TTC549 (cell line): ENCODE measurements at regions not wholly inside any gene's neighbourhood (a gene's known extent, or its start where the extent isn't known, plus 50 kb on each side); places are given as distances from the start of the nearest gene placed in this dataset.

Experiments used
- FAIRE-seq: peaks from 2 replicates; lab custom pipeline; 2012; peaks lifted over from hg19 to GRCh38; lab: Jason Lieb, UNC

DNA sequence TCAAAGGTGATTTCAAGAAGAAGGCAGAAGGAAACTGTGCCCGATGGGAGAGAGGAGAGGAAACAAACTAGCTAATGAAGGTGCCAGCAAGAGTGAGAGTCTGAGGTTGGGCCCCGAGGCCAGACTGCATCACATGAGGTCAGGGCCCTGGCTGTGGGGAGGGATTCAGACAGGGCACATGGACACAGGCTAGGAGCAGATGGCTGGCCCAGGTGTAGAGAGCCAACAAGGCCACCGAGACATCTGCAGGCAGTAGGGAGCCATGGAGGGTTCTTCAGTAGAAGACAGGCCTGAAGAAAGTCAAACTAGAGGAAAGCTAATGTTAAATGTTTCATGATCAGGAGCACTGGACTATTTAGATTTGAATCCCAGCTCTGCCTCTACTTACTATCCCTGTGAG lies 755.0 kb upstream of the RAB6C start:
- FAIRE-seq, result no peak

DNA sequence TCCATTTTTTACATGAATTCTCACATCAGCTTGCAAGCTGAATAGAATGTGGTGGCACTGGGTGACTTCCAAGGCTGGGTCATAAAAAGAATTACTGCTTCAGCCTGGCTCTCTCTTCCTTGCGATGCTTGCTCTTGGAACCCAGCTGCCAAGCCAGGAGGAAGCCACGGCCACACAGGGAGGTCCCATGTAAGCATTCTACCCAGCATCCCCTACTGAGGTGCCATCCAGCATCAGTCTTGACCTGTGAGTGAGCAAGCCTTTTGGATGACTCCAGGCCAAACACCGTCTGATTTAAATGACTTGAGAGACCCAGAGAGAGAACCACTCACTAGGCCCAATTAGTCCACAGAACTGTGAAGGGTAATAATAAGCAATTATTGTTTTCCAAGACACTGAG lies 750.3 kb upstream of the RAB6C start:
- no peak for FAIRE-seq

DNA sequence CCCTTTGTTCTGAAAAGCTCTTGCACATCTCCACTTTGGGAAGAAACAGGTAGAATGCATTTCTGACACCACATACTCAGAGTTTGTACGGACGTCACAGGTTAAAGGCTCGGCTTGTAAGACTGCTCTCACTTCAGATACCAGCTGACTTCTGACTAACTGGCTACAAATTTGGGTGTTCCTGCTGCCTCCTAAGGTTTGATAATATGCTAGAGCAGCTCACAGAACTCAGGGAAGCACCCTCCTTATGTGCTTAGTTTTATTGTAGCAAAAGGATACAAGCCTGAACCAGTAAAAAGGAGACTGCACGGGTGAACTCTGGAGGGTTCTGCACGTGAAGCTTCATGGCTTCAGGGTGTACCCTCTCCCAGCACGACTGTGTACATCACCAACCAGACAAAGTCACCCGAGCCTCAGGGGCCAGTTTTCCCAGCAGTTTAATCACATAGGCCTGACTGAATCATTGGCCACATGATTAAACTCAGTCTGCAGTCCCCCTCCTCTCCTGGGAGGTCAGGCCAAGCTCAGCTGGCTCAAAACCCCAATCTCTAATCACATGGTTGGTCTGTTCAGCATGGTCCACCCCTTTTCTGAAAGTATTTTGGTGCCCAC lies 749.5 kb upstream of the RAB6C start:
- FAIRE-seq, result no peak

DNA sequence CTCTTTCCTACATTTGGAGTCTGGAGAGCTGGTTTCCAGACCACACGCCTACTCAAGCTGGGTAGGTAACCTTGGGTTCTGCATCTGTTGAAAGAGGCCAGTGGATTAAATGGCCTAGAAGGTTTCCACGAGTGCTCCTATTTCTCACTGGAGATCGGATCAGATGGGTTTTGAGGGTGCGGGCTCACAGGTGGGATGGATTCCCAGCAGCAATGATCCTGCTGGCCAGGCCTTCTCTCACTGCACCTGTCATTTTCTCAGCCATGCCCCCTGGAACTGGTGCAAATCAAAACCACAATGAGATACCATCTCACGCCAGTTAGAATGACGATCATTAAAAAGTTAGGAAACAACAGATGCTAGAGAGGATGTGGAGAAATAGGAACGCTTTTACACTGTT lies 747.5 kb upstream of the RAB6C start:
- FAIRE-seq, result no peak

DNA sequence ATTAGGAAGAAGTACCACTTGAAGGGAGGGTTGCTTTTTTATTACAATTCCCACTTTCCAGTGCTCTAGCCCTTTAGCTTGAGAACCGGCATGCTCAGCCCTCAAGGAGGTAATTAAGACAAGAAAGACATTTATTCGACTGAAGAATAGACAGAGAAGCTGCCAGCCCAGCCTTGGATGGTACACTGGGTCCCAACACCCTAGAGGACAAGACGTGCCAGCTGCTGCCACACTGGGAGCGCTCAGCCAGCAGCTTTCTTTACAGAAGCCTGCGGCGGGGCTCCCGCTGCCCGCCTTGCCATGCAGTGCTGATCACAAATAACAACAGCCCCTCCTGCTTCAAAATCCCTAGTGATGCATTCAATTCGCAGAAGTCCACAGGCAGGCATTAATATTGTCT lies 746.3 kb upstream of the RAB6C start:
- no peak for FAIRE-seq

DNA sequence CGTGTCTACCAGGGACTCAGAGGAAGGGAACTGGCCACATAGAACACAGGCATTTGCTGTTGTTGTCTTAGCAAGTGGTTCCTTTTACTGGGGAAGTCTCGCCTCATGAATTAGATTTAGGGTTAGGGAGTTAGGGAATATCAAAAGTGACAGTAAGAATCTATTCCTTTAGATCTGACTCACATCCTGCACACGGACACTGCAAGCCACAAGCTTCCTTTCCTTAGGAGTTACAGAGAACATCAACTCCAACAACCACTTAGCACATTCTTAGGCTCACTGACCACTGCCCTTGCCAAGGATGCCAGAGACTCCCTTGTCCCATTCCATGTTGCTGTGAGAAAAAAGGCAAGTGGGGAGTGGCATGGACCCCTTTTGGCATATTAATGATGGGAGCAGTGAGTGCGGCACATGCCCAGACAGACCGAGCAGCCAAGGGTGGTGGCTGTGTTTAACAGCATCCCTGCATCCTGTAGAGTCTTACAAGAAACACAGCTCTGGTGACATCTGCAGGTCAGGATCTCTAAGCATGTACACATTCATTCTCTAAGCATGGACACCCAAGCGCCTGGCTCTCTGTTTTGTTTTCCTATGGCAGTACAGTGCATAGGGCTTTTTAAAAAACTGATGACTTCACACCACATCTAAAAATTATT lies 745.6 kb upstream of the RAB6C start:
- FAIRE-seq, result no peak

DNA sequence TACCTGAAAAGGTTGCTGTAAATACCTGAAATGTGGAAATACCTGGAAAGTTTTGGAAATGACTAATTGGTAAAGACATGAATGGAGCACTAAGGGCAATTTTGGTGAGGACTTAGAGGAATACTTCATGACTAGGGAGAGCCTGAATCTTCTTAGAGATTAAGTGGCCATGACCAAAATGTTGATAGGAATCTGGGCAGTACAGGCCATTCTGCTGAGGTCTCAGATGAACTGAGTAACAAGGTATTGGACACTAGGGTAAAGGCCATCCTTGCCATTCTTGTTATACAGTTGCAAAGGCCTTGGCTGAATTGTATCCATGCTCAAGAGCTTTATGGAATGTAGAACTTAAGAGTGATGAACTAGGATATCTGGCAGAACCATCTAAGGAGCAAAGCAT lies 742.9 kb upstream of the RAB6C start:
- FAIRE-seq, result no peak

DNA sequence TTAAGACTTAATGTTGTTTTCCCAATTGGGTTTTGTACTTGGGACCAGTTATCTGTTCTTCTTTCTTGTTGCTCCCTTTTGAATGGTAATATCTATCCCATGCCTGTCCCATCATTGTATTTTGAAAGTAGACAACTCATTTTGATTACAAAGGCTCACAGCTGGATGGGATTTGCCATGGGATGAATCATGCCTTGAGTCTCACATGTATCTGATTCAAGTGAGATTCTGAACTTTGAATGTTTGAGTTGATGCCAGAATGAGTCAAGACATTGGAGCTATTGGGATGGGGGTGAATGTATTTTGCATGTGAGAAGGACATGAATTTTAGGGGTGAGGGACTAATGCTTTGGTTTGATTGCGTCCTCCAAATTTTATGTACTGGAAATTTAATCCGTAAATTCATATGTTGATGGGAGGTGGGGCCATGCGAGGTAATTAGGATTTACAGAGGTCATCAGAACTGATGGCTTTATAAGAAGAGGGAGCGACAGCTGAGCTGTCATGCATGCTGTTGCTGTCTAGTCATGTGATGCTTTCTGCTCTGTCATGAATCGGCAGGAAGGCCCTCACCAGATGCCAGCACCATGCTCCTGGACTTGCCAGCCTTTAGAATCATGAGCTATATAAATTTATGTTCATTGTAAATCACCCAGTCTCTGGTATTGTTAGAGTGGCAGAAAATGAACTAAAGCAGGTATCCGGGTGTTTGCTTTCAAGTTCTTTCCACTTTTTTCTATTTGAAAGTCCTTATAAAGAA lies 741.3 kb upstream of the RAB6C start:
- no peak for FAIRE-seq

DNA sequence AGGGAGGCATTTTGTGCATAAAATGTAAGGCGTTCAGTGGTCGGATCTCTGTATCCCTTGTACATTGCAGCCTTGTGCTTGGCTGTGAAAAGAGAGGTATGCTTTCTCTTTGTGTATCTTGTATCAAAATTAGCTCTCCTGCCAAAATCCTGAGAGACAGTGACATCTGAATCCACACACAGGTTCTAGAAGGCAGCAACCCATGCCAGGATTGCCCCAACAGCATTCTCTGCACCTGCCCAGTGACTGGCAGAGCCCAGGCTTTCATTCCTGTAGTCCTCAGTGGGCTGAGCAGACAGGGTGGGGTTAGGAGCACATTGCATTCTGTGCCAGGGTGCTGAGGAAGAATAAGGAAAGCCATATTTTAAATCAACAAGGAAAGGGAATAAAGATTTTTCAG lies 740.3 kb upstream of the RAB6C start:
- FAIRE-seq, result no peak

DNA sequence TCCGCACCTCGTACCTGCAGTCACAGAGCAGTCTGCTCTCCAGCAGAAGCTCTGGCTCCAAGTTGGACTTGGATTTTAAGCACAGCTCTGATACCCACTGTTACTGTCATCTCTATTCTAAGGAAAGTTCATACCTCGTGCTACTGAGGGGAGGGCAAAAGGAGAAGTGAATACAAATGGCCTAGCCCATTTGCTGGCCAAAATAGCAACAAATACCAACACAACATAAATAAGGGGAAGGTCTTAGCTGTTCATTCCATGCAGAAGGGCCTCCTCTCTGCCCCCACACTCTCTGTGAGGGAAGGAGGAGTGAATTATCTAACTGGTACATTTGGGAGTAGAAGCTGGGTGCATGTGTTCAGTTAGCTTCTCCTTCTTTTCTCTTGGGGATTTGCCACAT lies 739.4 kb upstream of the RAB6C start:
- no peak for FAIRE-seq

DNA sequence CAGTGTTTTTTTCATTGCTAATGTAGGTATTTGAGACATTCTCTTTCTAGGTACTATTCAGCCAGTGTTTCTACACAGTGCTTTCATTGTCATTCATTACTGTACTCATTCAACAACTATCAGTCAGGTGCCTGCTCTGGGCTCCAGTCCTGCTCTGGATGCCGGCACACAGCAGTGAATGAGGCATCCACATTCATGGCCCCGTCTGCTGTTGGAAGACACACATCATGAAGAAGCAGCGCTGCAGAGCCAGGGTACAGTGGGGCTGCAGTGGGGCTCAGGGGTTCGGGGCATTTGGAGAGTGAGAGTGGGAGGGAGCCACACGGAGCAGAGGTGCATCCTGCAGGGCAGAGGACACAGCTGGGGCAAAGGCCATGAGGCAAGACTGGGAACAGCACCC lies 737.2 kb upstream of the RAB6C start:
- no peak for FAIRE-seq

DNA sequence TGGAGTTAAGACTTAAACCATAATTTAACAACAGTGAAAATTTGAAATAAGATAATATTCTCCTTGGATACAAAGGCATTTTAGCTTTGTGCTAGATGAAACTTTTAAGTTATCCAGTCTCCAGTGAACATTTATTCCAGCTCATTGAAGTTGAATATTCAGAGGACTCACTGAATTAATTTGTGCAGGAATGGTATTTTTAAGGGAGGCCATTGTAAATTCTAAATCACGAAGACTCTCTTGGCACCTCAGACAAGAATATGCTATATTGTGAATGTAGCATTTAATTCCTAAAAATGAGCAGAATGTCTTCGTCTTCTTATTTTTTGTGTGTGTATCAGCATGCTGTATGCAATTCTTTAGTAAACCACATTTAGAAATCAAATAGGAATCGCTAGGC lies 731.7 kb upstream of the RAB6C start:
- no peak for FAIRE-seq

DNA sequence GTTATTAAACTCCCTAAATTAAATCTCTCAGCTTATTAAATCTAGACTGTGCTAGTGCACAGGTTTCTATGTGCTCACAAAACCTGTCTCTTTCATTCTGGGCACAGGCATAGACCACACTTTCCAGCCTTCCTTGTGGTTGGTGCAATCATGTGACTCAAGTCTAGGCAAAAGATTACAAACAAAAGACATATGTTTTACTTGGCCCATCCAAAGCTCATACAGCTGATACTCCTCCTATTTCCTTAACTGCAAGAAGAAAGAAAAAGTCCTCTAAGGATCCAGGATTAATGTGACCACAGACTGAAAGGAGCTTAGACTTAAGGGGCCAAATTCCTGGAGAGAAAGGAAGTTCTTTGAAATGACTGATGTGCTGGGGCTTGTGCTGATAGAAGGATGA lies 731.3 kb upstream of the RAB6C start:
- no peak for FAIRE-seq

DNA sequence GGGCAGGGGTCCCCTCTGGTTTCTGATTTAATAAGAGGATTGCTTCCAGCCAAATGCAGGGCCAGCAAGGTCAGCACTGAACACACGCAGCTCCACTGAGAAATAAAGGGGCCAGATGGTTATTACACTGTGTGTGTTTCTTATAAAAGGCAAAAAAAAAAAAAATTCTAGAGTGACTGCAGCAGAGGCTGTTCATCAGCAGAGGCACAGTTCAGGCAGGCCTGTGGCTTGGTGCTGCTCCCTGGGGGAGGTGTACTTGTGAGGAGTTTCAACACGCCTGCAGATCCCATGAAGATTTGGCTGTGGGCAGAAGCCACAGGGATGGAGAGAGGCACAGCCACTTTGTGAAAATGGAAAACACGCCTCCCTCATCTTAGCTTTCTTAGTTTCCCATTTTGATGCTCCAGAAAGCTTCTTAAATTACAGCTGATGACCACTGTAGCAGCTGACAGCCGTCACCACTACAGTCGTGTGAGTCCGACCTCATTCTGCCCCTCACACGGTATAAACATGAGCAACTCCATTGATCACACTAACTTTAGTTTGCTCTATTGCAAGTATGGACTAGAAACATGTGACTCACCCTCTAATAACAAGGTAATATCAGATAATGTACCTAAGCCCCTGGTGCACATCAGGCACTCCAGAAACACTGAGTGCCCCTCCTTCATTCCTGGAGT lies 726.5 kb upstream of the RAB6C start:
- no peak for FAIRE-seq

DNA sequence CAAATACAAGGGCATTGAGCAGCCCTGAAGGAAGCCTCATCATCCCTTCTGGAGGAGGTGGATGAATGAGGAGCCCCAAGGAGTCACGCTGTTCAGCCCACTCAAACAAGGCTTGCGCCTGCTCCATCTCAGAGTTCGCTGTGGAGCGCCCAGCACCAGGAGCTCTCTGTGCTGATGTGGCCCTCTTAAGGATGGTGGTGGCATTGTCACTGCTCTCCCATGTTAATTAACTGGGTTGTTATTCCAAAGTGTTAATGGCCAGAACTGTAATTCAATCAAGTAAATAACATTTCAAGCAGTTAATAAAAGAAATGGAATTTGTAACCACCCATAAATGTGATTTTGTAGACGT lies 726.0 kb upstream of the RAB6C start:
- no peak for FAIRE-seq

DNA sequence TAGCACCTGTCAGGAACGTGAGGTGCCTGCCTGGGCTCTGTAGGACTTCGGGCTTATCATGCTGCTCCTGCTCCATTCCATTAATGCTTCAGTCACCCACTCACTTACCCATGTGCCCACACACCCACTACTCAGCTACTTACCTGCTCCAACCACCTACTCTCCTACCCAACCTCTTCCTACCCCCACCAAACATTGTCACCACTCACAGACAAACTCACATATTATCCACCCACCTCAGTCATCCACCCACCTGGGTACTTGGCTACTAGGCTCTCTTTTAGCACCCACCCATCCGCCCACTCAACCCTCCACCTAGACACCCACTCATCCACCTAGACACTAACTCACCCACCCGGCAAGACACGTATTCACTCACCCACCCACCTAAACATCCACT lies 724.7 kb upstream of the RAB6C start:
- FAIRE-seq, result no peak

DNA sequence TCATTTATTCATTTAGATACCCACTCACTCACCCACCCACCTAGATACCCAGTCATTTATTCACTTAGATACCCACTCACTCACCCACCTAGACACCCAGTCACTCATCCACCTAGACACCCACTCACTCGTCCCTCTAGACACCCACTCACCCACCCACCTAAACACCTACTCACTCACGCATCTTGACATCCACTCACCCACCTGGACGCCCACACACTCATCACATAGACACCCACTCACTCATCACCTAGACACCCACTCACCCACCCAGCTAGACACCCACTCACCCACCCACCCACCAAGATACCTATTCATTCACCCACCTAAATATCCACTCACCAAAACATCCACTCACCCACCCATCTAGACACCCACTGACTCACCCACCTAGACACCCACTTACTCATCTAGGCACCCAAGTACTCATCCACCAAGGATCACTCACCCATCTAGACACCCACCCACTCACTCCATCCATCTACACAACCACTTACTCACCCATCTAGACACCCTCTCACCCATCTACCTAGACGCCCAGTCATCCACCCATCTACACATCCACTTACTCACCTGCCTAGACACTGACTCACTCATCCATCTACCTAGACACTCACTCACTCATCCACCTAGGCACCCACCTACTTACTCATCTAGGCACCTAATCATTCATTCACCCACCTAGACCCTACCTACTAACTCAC lies 723.7 kb upstream of the RAB6C start:
- no peak for FAIRE-seq

DNA sequence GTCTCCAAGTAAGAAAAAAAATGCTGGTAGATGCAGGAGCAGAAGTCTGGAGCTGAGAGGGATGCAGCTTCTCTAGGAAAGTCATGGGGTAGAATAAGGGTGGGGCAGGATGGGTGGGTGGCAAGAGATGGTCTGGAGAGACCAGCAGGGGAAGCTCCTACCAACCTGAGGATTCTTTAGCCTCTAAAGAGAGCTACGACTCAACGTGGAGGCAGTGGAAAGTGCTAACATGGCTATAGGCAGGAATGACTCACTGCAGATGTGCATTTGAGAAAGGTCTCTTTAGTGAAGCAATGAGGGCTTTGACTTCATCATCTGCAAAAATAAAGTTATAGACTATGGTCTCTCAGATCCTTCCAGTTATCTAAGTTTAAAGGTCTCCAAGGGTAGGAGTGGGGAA lies 722.8 kb upstream of the RAB6C start:
- FAIRE-seq, result no peak

DNA sequence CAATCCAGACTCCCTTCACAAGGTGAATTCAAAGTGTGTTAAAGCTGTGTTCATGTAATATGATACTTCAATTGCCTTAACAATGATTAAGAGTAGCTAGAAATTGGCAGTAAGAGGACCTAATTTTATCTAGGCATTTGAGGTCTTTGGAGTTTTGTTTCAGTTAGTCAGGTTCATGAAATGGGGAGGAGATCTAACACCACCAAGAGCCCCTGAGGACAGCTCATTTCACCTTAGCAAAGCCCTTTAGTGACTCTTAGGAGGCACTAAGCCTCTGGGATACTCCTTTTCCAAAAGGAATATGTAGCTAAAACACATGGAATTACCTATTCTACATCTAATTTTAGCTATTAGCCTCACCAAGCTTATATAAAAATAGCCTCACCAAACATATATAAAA lies 716.5 kb upstream of the RAB6C start:
- FAIRE-seq, result no peak

DNA sequence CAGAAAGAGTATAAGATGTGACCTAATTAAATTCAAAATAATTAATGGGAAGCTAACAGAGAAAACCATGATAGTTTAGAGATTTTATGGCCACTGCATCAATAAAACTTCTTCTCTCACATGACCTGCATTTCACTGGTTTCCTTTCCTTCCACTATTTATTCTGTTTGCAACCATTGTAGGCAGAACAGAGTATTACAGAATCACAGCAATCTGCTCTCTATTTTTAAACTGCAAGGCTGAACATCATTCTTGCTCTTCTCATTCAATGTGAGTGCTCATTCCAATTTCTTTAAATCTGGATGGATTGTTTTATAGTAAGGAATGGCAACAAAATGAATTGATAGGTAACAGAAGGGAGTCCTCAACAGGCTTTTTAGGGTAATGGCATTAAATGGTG lies 715.5 kb upstream of the RAB6C start:
- FAIRE-seq, result no peak

DNA sequence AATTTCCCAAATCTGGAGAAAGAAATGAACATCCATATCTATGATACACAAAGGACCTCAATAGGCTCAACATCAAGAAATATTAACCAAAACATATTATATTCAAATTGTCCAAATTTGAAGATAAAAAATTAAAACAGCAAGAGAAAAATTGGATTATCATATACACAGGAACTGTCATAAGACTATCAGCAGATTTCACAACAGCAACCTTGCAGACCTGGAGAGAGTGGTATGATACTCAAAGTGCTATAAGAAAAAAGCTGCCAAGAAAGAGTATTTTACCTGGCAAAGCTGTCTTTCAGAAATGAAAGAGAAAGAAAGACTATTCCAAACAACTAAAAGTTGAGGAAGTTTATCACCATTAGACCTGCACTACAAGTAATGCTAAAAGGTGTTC lies 711.9 kb upstream of the RAB6C start:
- no peak for FAIRE-seq

DNA sequence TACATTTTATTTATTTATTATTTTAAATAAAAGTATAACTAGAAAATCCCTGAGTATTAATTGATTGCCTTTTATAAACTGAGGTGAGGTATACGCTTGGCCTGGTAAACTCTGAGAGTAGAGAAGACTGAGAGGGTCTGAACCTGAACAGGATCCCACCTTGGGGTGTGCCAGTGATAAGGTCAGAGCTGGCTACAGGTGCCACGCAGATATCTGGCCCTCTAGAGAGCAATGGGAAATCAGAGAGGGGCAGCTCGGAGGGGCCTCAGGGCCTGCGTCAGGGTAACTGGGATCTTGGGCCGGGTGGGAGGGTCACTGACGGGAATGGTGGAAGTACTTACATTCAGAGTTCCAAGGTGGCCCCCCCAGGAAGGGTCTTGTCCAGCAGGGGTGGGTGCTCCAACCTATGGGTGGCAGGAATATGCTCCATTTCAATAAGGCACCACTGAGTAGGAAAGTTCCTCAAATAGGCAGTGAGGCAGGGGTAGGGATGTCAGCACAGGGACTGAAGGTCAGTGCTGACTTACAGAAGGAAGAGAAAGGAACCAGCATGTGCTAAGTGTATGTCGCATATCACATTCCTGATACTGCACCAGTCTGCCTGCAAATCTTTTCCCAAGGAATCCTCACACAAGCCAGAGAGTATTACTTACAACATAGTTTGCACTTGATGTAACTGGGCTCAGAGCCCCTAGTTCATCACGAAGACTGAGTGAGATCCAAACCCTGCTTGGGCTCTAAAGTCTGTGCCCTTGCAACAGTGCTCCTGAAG lies 706.0 kb upstream of the RAB6C start:
- no peak for FAIRE-seq
